Fibroblast of skin of back (primary cell): ENCODE measurements at regions not wholly inside any gene's neighbourhood (a gene's known extent, or its start where the extent isn't known, plus 50 kb on each side); places are given as distances from the start of the nearest gene placed in this dataset.
A peak's percentile ranks its signal among the peaks of the same experiment; 100 is the strongest.

ENCODE experiments used
- DNase-seq: peaks from one replicate; pipeline ENCODE4 v3.0.0-alpha.2; 2013

DNA sequence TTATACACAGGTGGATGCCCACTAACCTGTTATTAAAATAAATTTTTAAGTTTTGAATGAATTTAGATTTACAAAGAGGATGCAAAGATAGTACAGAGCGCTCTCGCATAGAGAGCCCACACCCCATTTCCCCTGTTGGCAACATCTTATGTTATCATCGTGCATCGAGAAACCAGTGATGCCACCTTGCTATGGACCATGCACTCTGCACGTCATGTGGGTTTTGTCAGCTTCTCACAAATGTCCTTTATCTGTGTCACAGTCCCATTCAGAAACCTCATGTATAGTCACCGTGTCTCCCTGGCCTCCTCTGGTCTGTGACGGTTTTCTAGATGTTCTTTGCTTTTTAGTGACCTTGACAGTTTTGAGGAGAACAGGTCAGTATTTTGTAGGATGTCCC lies 60.0 kb downstream of the ING1 start:
- DNase-seq: no peak

- DNase-seq: no peak
Measured at GRCh38 chr13:110774051-110774450, 60.6 kb downstream of the ING1 start.

DNA sequence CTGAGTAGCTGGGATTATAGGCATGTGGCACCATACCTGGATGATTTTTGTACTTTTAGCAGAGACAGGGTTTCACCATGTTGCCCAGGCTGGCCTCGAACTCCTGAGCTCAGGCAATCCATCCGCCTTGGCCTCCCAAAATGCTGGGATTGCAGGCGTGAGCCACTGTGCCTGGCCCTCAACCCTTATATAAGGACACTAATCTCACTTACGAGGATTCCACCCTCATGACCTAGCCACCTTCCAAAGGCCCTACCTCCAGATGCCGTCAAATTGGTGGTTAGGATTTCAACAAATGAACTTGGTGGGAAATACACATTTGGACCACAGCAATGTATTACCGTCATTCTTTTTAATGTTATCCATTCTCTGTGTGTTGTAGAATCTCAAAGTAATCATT lies 61.0 kb downstream of the ING1 start:
- DNase-seq: no peak

- DNase-seq: no peak
Measured at GRCh38 chr13:110775576-110775975, 62.1 kb downstream of the ING1 start.

DNA sequence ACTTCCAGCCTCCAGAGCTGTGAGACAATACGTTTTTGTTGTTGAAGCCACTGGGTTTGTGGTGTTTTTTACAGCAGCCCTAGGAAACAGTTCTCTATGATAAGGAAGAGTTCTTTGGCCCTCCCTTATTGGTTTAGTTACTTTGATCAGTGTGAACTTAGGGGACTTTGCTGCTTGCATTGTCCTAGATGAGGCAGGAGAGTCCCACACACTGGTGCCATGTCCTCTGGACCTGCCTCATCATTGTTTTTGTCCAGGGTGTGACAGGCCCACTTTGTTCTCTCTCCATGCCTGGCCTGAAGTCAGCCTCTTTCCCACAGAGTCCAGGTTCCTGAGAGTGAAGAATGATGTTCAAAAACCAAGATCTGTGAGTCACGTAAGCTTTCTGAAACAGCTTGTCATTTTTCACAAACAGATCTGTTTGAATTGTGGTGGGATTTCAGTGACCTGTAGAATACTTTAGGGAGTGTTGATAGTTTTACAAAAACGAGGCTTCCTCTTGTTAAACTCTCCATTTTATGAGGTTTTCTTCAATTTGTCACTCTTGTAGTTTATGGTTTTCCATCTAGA lies 63.8 kb downstream of the ING1 start:
- DNase-seq: no peak

DNA sequence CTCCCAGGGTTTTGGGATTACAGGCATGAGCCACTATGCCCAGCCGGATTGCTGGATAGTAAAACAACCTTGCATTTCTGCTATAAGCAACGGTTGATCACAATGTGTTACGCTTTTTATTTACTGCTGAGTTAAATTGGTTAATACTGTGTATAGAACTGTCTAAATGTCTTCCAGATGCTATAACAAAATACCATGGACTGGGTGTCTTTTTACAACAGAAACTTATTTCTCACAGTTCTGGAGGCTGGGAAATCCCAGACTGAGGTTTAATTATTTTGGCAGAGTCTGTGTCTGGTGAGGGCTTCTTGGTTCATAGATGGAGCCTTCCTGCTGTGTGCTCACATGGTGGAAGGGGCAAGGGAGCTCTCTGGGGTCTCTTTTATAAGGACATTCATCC lies 65.5 kb downstream of the ING1 start:
- DNase-seq: no peak

GRCh38 chr13:110780422-110780821 lies 66.9 kb downstream of the ING1 start:
- DNase-seq: no peak

DNA sequence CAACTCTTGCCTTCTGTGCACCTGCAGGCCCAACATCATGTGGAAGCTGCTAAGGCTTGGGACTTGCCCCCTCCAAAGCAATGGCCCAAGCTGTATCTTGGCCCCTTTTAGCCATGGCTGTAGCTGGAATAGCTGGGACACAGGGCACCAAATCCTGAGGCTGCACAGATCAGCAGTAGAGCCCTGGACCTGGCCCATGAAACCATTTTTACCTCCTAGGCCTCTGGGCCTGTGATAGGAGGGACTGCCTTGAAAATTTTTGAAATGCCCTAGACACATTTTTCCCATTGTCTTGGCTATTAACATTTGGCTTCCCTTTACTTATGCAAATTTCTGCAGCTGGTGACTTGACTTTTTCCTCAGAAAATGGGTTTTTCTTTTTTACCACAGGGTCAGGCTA lies 68.7 kb downstream of the ING1 start:
- no peak for DNase-seq

GRCh38 chr13:110784704-110785103 lies 71.2 kb downstream of the ING1 start:
- DNase-seq: no peak

DNA sequence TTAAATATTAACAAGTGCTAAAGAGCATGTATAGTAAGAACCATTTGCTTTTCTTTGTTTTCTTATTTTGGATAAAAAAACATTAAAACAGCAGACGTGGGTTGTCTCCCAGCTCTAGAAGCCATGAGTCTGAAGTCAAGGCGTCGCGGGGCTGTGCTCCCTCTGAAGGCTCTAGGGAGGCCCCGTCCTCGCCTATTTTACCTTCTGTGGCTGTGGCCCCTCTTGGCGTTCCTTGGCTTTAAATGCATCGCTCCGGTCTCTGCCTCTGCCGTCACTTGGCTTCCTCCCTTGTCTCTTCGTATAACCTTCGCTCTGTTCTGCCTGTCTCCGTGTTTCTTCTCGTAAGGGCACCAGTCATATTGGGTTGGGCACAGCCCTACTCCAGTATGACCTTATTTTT lies 75.3 kb downstream of the ING1 start:
- DNase-seq: no peak

- DNase-seq: no peak
Measured at GRCh38 chr13:110789871-110790270, 76.4 kb downstream of the ING1 start.

GRCh38 chr13:110790371-110790770 lies 76.9 kb downstream of the ING1 start:
- DNase-seq: no peak

GRCh38 chr13:110794209-110794608 lies 80.7 kb downstream of the ING1 start:
- DNase-seq: no peak

DNA sequence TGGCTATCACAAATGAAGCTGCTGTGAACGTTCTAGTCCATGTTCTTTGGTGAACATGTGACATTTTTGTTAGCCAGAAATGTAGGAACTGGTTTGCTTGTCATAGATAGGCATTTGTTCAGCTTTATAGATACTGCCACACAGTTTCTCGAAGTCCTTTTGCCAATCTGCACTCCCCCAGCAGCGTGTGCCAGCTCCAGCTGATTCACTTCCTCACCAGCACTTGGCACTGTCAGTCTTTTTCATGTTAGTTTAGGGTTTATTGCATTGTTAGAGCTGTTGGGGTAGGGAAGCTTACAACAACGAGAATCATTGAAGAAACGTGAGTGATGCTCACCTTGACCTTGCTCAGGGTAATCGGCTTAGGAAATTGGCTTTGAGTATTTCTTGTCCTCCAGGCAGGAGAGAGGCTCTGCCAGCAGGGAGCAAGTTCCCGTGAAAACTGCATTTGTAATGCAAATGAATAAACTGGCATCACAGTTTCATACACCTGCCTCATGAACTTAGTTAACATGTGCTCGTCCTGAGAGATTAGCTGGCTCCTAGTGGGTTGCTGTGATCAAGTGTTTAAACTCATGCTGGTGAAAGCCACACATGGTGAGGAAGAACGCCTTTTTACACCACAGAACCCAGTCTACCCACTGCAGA lies 83.9 kb downstream of the ING1 start:
- DNase-seq: no peak

DNA sequence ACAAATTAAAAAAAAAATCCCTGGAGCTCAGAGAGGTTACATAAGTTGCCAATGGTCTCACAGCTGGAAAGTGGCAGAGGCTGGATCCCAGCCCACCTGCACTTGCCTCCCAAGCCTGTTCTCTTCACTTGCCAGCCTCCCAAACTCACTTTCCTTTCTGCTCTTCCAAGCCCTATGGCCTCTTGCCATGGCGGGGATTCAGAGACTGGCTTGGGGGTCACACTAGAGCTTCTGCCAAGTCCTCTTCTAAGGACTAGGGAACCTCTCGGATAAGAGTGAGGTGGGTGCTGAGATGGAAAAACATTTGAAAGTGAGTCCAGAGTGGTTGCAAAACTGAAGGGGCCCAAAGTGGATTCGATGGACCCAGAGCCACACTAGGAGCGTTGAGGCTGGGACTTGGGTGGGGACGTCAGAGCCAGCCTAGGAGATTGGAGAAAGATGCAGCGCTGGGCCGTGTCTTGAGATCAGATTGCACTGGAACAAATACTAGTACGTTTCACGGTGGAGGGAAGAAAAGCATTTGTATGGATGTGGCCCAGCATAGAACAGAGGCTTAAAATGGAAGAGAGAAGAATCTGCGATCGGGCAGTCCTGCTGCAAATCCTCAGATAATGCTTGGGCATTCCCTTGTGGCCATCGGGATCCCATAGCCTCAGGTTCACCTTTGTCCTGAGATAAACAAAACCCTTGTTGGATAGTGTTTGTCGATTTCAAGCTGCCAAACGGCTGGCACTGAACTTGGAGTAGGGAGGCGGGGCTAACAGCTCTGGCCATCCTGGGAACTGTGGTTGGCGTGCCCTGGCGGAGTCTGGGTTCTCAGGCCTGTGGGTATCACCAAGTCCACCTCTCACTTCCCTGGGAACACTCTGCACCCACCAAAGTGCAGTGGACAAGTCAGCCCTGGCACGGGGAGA lies 84.8 kb downstream of the ING1 start:
- DNase-seq: no peak

- peak; percentile 59 for DNase-seq
Measured at GRCh38 chr13:110799246-110800236, 86.0 kb downstream of the ING1 start.

- no peak for DNase-seq
Measured at GRCh38 chr13:110801044-110801443, 87.5 kb downstream of the ING1 start.

DNA sequence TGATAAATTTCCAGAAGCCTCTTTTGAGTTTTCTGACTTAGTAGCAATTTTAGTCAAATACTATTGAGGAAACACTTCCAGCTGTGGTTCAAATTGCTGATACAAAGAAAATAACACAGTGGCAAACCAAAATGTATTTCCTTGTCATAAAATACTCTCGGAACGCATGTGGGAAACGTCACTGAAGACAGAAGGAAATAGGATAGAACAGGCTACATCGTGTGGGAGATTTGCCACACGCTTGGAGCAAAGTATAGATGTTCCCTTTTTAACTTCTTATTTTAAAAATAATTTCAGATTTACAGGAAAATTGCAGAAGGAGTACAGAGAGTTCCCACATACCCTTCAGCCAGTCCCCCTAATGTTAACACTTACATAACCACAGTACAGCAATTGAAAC lies 88.8 kb downstream of the ING1 start:
- DNase-seq: no peak

DNA sequence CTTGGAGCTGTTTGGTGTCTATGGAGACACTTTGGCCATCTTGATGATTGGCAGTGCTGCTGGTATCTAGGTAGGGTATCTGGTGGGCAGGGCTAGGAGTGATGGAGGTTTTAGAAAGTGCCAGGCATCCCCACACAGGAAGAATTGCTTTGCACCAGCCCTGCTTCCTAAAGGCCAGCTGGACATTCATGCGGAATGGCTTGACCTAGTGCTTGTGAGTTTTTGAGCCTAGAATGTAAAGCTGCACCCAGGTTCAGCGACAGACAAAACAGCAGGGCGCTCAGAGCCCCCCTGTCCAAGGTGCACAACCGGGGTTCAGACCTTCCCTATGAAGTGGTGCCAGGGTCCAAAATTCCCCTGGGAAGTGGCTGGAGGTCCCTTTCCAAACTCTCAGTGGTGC lies 93.1 kb downstream of the ING1 start:
- DNase-seq: no peak

GRCh38 chr13:110807546-110807945 lies 94.0 kb downstream of the ING1 start:
- DNase-seq: no peak

- no peak for DNase-seq
Measured at GRCh38 chr13:110808138-110808537, 94.6 kb downstream of the ING1 start.

DNA sequence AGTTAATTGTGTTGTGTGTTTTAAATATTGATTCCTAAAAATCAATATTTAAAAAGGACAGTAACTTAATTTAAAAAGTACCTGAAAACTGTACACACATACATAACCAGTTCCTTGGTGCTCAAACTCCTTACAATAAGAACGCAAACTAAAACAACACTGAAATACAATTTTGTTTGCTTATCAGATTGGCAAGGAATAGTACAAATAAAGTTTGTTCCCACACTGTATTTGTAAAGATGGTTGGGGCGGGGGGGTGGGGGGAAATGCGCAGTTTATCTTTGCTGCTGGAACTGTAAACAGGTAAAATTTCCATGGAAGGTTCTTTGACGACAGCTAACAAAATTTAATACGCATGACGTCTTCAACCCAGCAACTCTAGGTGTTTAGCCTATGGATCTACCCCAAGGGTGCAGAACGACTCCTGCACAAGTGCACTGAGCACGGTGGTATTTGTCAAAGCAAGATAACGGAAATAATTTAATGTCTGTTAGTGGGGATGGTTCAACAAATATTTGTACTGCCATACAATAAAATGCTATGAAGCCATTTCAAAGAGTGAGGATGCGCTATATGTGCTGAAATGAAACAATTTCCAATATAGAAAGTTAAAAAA lies 96.5 kb downstream of the ING1 start:
- no peak for DNase-seq
